Stimulated activated CD8-positive, alpha-beta memory T cell treated with anti-CD3 and anti-CD28 coated beads, Interleukin-7, amount 100 ng/mL, for 4 hours (primary cell): ENCODE measurements at regions not wholly inside any gene's neighbourhood (a gene's known extent, or its start where the extent isn't known, plus 50 kb on each side); places are given as distances from the start of the nearest gene placed in this dataset.

Experiments used
- DNase-seq, 2 donors: peaks; one replicate each; pipeline ENCODE4 v3.0.0-alpha.2; 2020; ENCODE audit warnings: low read depth in 2 of 2

GRCh38 chr16:26189536-26189935 lies 497.8 kb downstream of the HS3ST4 start:
- no peak for DNase-seq

- DNase-seq = no peak
These were observed 502.8 kb downstream of the HS3ST4 start for GRCh38 chr16:26194526-26194925.

- no peak for DNase-seq
These were observed 503.5 kb downstream of the HS3ST4 start for GRCh38 chr16:26195225-26195624.

- no peak for DNase-seq
These were observed 504.6 kb downstream of the HS3ST4 start for GRCh38 chr16:26196310-26196709.

GRCh38 chr16:26196802-26197201 lies 505.0 kb downstream of the HS3ST4 start:
- DNase-seq = no peak

GRCh38 chr16:26197707-26198106 lies 505.9 kb downstream of the HS3ST4 start:
- DNase-seq = no peak

- DNase-seq = no peak
These were observed 506.5 kb downstream of the HS3ST4 start for GRCh38 chr16:26198221-26198620.

GRCh38 chr16:26204138-26204537 lies 512.4 kb downstream of the HS3ST4 start:
- no peak for DNase-seq

- no peak for DNase-seq
These were observed 519.8 kb downstream of the HS3ST4 start for GRCh38 chr16:26211542-26211941.

- DNase-seq = no peak
These were observed 520.8 kb downstream of the HS3ST4 start for GRCh38 chr16:26212599-26212998.

- DNase-seq = no peak
These were observed 522.9 kb downstream of the HS3ST4 start for GRCh38 chr16:26214581-26215174.

GRCh38 chr16:26220894-26221293 lies 529.1 kb downstream of the HS3ST4 start:
- no peak for DNase-seq

GRCh38 chr16:26231647-26232046 lies 539.9 kb downstream of the HS3ST4 start:
- DNase-seq = no peak

GRCh38 chr16:26240807-26241206 lies 549.0 kb downstream of the HS3ST4 start:
- DNase-seq = no peak

GRCh38 chr16:26247063-26247462 lies 555.3 kb downstream of the HS3ST4 start:
- DNase-seq = no peak

- DNase-seq = no peak
These were observed 560.8 kb downstream of the HS3ST4 start for GRCh38 chr16:26252598-26252997.

- no peak for DNase-seq
These were observed 569.9 kb downstream of the HS3ST4 start for GRCh38 chr16:26261621-26262020.

- no peak for DNase-seq
These were observed 571.6 kb downstream of the HS3ST4 start for GRCh38 chr16:26263406-26263805.

- no peak for DNase-seq
These were observed 575.9 kb downstream of the HS3ST4 start for GRCh38 chr16:26267641-26268040.

- no peak for DNase-seq
These were observed 577.9 kb downstream of the HS3ST4 start for GRCh38 chr16:26269673-26270072.

- no peak for DNase-seq
These were observed 581.8 kb downstream of the HS3ST4 start for GRCh38 chr16:26273607-26274006.

- DNase-seq = no peak
These were observed 583.3 kb downstream of the HS3ST4 start for GRCh38 chr16:26275021-26275590.

- DNase-seq = no peak
These were observed 584.5 kb downstream of the HS3ST4 start for GRCh38 chr16:26276289-26276688.
